ENCODE measurements at regions not wholly inside any gene's neighbourhood (a gene's known extent, or its start where the extent isn't known, plus 50 kb on each side); places are given as distances from the start of the nearest gene placed in this dataset.

DNA sequence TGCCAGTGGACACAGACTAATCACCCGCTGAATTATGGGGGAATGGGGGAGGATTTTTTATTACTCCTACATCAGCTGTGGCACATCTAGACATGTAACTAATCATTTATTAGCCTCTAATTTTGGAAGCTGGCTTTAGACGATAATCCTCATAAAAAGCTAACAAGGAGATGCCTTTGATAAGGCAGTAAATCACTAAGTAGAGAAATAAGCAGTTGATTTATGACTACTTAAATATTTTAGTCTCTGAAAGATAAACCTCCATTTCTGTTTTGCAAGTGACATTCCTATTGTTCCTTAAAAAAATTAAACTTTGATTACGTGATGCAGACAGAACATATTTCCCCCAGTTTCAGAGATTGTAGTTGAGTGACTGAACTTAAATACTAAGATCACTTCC, 206.4 kb upstream of the CDKN2B start:
- Mint-ChIP-seq H3K36me3 (ENCODE audit: insufficient read depth in 1 of 3, low read depth in 3 of 3) (no peaks in the 10 kb centered on the region), H3K27me3 (ENCODE audit: low read depth) (no peaks in the 10 kb centered on the region), H3K27ac (no peak overlapping the region), H3K4me3 (no peak overlapping the region), H3K4me1 (peaks cover 2 to 9% of the 10 kb centered on the region in 2 experiments; a peak in 3 of 4 replicates), H3K9me3 (no peaks in the 10 kb centered on the region; a peak in 1 of 5 replicates)
- no peaks in the 10 kb centered on the region for H3K79me1 ChIP-seq (ENCODE audit: insufficient read depth, low read depth, low read length, poor library complexity, severe bottlenecking)
- no peak overlapping the region for H2BK12ac ChIP-seq (ENCODE audit: insufficient read length, low read depth, low read length)
- H3K27me3 ChIP-seq (ENCODE audit: insufficient read depth, low read length) = no peaks in the 10 kb centered on the region
- H3K9ac ChIP-seq (ENCODE audit: extremely low read depth, insufficient read length, low read length) = no peak overlapping the region
- H3K23ac ChIP-seq (ENCODE audit: insufficient read length, low read depth, low read length) = no peak overlapping the region
- no peak overlapping the region for H2BK120ac ChIP-seq (ENCODE audit: low read depth, low read length, poor library complexity, severe bottlenecking)
- no peak overlapping the region for H2AFZ ChIP-seq (ENCODE audit: low read length)
- no peaks in the 10 kb centered on the region for H4K20me1 ChIP-seq (ENCODE audit: control insufficient read depth, insufficient read depth, insufficient read length)
- no peak for DNase-seq
- no peak overlapping the region for H4K8ac ChIP-seq (replicated peaks; ENCODE audit: insufficient read length, low read depth, low read length)
- WGBS (ENCODE audit: extremely low coverage, insufficient read length, low lambda C conversion rate) = no CpG with 5 or more reads among the region's 3 CpGs
- H3K79me2 ChIP-seq (ENCODE audit: insufficient read depth, low read length) = no peaks in the 10 kb centered on the region
- no peak overlapping the region for H3T11ph ChIP-seq (ENCODE audit: low read length)
- H2BK5ac ChIP-seq (ENCODE audit: insufficient read length, low read length) = no peak overlapping the region
- H3K4me1 ChIP-seq (ENCODE audit: insufficient read depth, low read length) = no peaks in the 10 kb centered on the region; the same call in 1 of the 2 replicates
- H2BK20ac ChIP-seq (ENCODE audit: low read depth, low read length, poor library complexity, severe bottlenecking) = no peak overlapping the region
- H3K18ac ChIP-seq (ENCODE audit: insufficient read length, low read depth, low read length) = no peak overlapping the region
- no peak overlapping the region for H3K27ac ChIP-seq (ENCODE audit: insufficient read length, low read depth, low read length)
- no peak overlapping the region for H3K4ac ChIP-seq (ENCODE audit: low read depth, low read length)
- no peak overlapping the region for H4K91ac ChIP-seq (ENCODE audit: insufficient read length, low read depth, low read length)
- no peaks in the 10 kb centered on the region for H3K9me3 ChIP-seq (ENCODE audit: control insufficient read depth, low read depth, low read length)
- H2BK15ac ChIP-seq (ENCODE audit: low read depth, low read length) = no peak overlapping the region
- no peak overlapping the region for H4K5ac ChIP-seq (ENCODE audit: insufficient read length, low read depth, low read length)
- TF ChIP-seq, protein P1, sequence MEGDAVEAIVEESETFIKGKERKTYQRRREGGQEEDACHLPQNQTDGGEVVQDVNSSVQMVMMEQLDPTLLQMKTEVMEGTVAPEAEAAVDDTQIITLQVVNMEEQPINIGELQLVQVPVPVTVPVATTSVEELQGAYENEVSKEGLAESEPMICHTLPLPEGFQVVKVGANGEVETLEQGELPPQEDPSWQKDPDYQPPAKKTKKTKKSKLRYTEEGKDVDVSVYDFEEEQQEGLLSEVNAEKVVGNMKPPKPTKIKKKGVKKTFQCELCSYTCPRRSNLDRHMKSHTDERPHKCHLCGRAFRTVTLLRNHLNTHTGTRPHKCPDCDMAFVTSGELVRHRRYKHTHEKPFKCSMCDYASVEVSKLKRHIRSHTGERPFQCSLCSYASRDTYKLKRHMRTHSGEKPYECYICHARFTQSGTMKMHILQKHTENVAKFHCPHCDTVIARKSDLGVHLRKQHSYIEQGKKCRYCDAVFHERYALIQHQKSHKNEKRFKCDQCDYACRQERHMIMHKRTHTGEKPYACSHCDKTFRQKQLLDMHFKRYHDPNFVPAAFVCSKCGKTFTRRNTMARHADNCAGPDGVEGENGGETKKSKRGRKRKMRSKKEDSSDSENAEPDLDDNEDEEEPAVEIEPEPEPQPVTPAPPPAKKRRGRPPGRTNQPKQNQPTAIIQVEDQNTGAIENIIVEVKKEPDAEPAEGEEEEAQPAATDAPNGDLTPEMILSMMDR (conservative IDR thresholded peaks at IDR 0.05) = no peak
- H3K23me2 ChIP-seq (ENCODE audit: insufficient read length, low read depth, low read length, poor library complexity, severe bottlenecking) = no peaks in the 10 kb centered on the region
- no peak overlapping the region for H3K4me2 ChIP-seq (ENCODE audit: insufficient read depth, insufficient read length, low read length)
- H2AK5ac ChIP-seq (ENCODE audit: insufficient read length, low read length) = no peak overlapping the region
- H3K56ac ChIP-seq (ENCODE audit: insufficient read length, low read depth, low read length) = no peak overlapping the region
- no peak overlapping the region for H3K14ac ChIP-seq (ENCODE audit: insufficient read depth, low read length)

Measured in H9 (cell line).